ENCODE measurements at regions not wholly inside any gene's neighbourhood (a gene's known extent, or its start where the extent isn't known, plus 50 kb on each side); places are given as distances from the start of the nearest gene placed in this dataset.
"Not testable (repeated sequence)": the region's sequence is repeated elsewhere in the genome, so short reads cannot be mapped to it uniquely, and the experiment has no call there.

DNA sequence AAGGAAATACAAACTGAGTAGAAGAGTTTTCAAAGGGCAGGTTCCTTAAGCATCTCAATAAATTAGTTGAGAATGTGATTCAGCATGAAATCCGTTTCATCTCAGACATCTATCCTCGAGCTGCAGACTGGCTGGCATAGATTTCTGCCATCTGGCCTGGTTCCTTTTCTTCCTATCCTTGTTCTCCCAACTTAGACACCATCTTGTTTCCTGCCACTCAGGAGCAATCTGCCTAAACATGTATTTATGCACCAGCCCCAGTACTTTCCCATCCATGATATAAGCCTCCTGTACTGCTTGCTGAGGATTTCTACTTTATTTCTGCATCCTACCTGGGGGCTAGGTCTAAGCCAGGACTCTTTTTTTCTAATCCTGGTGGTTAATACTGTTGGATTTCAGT is 359.1 kb upstream of the C11orf87 start (continued):
- TF ChIP-seq EP300 (IDR thresholded peaks at IDR 0.05; ENCODE audit: borderline replicate concordance in 1 of 2, low read depth in 2 of 2, low read length in 2 of 2) (no peak), BACH1 (IDR thresholded peaks at IDR 0.05; ENCODE audit: low read length) (no peak), JUND (IDR thresholded peaks at IDR 0.05; ENCODE audit: low read length) (no peak), CHD2 (IDR thresholded peaks at IDR 0.05; ENCODE audit: low read length) (no peak), YY1 (IDR thresholded peaks at IDR 0.05; ENCODE audit: low read depth, low read length) (no peak), RAD21 (IDR thresholded peaks at IDR 0.05 in 1 of 2, conservative IDR thresholded peaks at IDR 0.05 in 1 of 2; ENCODE audit: low read depth in 2 of 2, low read length in 2 of 2) (no peak), BCL11A (IDR thresholded peaks at IDR 0.05; ENCODE audit: low read depth in 2 of 2, low read length in 2 of 2) (no peak), SP1 (IDR thresholded peaks at IDR 0.05; ENCODE audit: low read depth, low read length) (no peak), EGR1 (IDR thresholded peaks at IDR 0.05; ENCODE audit: borderline replicate concordance, low read depth, low read length) (no peak), ASH2L (IDR thresholded peaks at IDR 0.05; ENCODE audit: low read length) (no peak)
- TF ChIP-seq, protein P1, sequence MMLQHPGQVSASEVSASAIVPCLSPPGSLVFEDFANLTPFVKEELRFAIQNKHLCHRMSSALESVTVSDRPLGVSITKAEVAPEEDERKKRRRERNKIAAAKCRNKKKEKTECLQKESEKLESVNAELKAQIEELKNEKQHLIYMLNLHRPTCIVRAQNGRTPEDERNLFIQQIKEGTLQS (IDR thresholded peaks at IDR 0.05; ENCODE audit: insufficient read depth, low read depth, low read length) = no peak

DNA sequence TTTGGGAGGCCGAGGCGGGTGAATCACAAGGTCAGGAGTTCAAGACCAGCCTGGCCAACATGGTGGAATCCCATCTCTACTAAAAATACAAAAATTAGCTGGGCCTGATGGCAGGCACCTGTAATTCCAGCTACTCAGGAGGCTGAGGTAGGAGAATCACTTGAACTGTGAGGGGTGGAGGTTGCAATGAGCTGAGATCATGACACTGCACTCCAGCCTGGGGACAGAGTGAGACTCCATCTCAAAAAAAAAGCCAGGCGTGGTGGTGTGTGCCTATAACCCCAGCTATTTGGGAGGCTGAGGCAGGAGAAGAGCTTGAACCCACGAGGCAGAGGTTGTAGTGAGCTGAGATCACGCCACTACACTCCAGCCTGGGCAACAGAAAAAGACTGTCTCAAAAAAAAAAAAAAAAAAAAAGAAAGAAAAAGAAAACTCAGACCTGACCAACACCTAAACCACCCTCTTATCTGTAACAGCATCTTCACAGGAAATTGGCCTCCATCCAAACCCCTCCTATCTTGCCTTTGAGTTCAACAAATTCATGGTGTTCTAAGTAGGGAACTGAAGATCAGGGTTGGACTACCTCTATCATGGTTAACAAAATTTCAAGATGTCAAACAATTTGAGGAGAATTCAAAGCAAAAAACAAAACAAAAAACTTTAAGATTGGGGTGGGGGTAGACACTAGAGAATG is 357.2 kb upstream of the C11orf87 start:
- H3K27me3 ChIP-seq (replicated peaks in 1 of 4; ENCODE audit: control insufficient read depth in 3 of 4, extremely low read depth in 1 of 4, insufficient read depth in 3 of 4, low read length in 3 of 4); H3K9me3 ChIP-seq (ENCODE audit: insufficient read depth in 2 of 2, low read depth in 1 of 2, low read length in 1 of 2); H2AFZ ChIP-seq (ENCODE audit: low read length); H4K8ac ChIP-seq (ENCODE audit: extremely low read depth, insufficient read depth, low read length); H3K79me1 ChIP-seq (ENCODE audit: low read depth, low read length); H2BK12ac ChIP-seq (ENCODE audit: low read depth, low read length); H3K4me1 ChIP-seq (replicated peaks in 1 of 4; ENCODE audit: control insufficient read depth in 3 of 4, insufficient read depth in 4 of 4, low read length in 3 of 4); H3K27ac ChIP-seq (ENCODE audit: low read depth, low read length); H3K23ac ChIP-seq (ENCODE audit: insufficient read length); H4K20me1 ChIP-seq (replicated peaks in 1 of 2; ENCODE audit: control insufficient read depth in 1 of 2, insufficient read depth in 2 of 2, low read length in 2 of 2); H2BK5ac ChIP-seq (ENCODE audit: low read depth, low read length); DNase-seq (ENCODE audit: low read depth in 1 of 2, low spot score in 2 of 2); H3K36me3 ChIP-seq (ENCODE audit: control insufficient read depth in 2 of 4, insufficient read depth in 4 of 4, low read length in 3 of 4); H3K56ac ChIP-seq (replicated peaks; ENCODE audit: insufficient read length, low read depth, low read length); H4K5ac ChIP-seq (ENCODE audit: insufficient read length, low read depth, low read length); H3K79me2 ChIP-seq (ENCODE audit: control insufficient read depth in 1 of 2, insufficient read depth in 2 of 2, low read length in 2 of 2); FAIRE-seq; H2BK20ac ChIP-seq (ENCODE audit: low read length); H3K4me3 ChIP-seq (ENCODE audit: extremely low read depth in 1 of 4, insufficient read depth in 2 of 4, low read depth in 3 of 4, low read length in 4 of 4); H3K4me2 ChIP-seq (ENCODE audit: insufficient read depth in 1 of 2, low read depth in 2 of 2, low read length in 2 of 2); H2AK5ac ChIP-seq (ENCODE audit: low read depth, low read length); H3K4ac ChIP-seq (replicated peaks; ENCODE audit: insufficient read length, low read depth, low read length); H3K9ac ChIP-seq (replicated peaks in 1 of 4; ENCODE audit: extremely low read depth in 1 of 4, low read depth in 3 of 4, low read length in 3 of 4); POLR2A ChIA-PET (ENCODE audit: partially characterized antibody); H3K14ac ChIP-seq (ENCODE audit: insufficient read length); H3K23me2 ChIP-seq (ENCODE audit: low read depth, low read length); H2BK15ac ChIP-seq (ENCODE audit: low read length); H3K18ac ChIP-seq (ENCODE audit: extremely low read depth, low read length); H2BK120ac ChIP-seq (replicated peaks; ENCODE audit: low read depth, low read length); H4K91ac ChIP-seq (replicated peaks; ENCODE audit: insufficient read length, low read length): not testable (repeated sequence)
- CTCF ChIA-PET (ENCODE audit: partially characterized antibody) = interaction anchor here (0.7 kb wide), 1 partner anchor 12 kb away, joined by 3 read pairs; no protein-coding TSS in a partner anchor
- 84% methylated on average over 5 of the region's 5 CpGs; no CpG with 5 or more reads in 1 of the 2 experiments for WGBS, 2 experiments (ENCODE audit: extremely low coverage in 1 of 2, insufficient coverage in 1 of 2, insufficient read length in 1 of 2, insufficient replicate concordance in 2 of 2, low coverage in 1 of 2, low lambda C conversion rate in 2 of 2, missing lambda C conversion rate in 1 of 2)
